HFF-Myc (cell line): ENCODE measurements at regions not wholly inside any gene's neighbourhood (a gene's known extent, or its start where the extent isn't known, plus 50 kb on each side); places are given as distances from the start of the nearest gene placed in this dataset.

Experiments
- DNase-seq: peaks from one replicate; pipeline ENCODE4 v3.0.0-alpha.2; 2011; ENCODE audit warnings: low read depth; ENCODE audit errors: extremely low read depth
- H3K4me3 ChIP-seq: replicated peaks from 2 replicates; pipeline ENCODE4 v1.5.1; 2011; ENCODE audit warnings: low read depth, mild to moderate bottlenecking, control low read depth, low read length
- TF ChIP-seq, protein P1 (sequence below): IDR thresholded peaks from 2 replicates; pipeline ENCODE4 v1.5.1; 2012; ENCODE audit warnings: mild to moderate bottlenecking, low read depth, low read length, control low read depth; ENCODE audit errors: missing control alignments

DNA sequence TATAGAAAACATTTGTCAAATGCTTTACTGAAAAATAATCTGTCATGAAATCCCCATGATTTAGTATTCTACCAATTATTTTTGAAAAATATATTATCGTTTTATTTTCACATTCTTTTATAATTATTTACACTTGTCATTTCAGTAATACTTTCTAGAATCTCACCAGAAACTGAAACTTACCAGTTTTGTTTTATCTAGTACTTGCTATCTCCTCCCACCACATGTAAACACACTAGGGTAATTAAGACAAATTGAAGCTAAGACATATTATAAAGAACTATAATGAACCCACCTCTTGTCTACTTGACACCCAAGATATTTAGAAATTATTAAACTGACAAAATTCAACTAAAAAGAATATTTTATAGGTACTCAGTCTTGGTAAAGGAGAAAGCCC, 51.5 kb upstream of the GRM3 start:
- TF ChIP-seq, protein P1, sequence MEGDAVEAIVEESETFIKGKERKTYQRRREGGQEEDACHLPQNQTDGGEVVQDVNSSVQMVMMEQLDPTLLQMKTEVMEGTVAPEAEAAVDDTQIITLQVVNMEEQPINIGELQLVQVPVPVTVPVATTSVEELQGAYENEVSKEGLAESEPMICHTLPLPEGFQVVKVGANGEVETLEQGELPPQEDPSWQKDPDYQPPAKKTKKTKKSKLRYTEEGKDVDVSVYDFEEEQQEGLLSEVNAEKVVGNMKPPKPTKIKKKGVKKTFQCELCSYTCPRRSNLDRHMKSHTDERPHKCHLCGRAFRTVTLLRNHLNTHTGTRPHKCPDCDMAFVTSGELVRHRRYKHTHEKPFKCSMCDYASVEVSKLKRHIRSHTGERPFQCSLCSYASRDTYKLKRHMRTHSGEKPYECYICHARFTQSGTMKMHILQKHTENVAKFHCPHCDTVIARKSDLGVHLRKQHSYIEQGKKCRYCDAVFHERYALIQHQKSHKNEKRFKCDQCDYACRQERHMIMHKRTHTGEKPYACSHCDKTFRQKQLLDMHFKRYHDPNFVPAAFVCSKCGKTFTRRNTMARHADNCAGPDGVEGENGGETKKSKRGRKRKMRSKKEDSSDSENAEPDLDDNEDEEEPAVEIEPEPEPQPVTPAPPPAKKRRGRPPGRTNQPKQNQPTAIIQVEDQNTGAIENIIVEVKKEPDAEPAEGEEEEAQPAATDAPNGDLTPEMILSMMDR: no peak
- no peak for DNase-seq
- H3K4me3 ChIP-seq: no peak overlapping the region

DNA sequence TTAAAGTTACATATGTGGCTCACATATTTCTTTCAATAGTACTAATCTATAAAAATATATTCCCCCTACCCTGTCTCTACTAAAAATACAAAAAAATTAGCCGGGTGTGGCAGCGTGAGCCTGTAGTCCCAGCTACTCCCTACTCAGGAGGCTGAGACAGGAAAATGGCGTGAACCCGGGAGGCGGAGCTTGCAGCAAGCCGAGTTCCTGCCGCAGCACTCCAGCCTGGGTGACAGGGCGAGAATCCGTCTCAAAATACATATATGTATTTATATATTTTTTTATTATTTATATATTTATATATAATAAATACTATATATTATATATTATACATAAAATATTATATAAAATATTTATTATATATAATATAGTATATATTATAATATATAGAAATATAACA, 69.7 kb upstream of the GRM3 start:
- H3K4me3 ChIP-seq: no peak overlapping the region
- TF ChIP-seq, protein P1: no peak
- DNase-seq: no peak

DNA sequence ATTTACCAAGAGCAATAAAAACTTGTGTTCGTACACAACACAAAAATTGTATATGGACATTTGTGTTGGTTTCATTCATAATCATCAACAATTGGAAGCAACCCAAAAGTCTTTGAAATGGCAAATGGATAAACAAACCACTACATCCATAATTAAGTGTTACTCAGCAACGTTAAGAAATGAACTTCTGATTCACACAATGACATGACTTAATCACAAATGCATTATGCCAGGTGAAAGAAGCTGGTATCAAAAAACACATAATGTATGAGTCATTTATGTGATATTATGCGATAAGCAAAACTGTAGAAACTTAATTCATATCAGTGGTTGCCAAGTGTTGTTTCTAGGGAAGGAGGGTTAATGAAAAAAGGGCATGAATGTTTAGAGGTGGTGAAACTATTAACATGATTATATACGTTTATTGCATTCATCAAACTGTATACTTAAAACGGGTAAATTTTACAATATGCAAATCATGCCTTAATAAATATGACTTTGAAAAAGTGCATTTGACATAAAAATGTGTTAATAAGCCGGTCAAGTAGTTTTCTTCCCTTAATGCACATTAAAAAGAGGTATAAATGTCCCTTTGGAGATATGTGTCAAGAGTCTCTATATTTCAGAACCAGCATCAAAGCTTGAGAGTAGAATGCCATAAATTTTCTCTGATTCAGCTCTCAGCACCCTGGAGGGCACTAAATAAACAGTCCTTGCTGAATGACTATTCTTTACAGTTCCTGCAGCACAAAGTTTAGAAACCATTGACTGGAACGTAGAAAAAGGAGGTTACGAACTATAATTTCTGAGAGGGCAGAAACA, 84.8 kb upstream of the GRM3 start:
- DNase-seq: no peak
- TF ChIP-seq, protein P1: no peak
- H3K4me3 ChIP-seq: no peak overlapping the region

GRCh38 chr7:86534641-86535040, 109.1 kb upstream of the GRM3 start:
- no peak for DNase-seq
- H3K4me3 ChIP-seq: no peak overlapping the region
- TF ChIP-seq, protein P1: no peak

- DNase-seq: no peak
Measured at GRCh38 chr7:86504229-86504628, 139.5 kb upstream of the GRM3 start.

GRCh38 chr7:86499986-86500385, 143.7 kb upstream of the GRM3 start:
- TF ChIP-seq, protein P1: no peak
- no peak overlapping the region for H3K4me3 ChIP-seq
- no peak for DNase-seq

More at GRCh38 chr7:86504229-86504628, 139.5 kb upstream of the GRM3 start:
- no peak overlapping the region for H3K4me3 ChIP-seq
- TF ChIP-seq, protein P1: no peak

- no peak overlapping the region for H3K4me3 ChIP-seq
- TF ChIP-seq, protein P1: no peak
- DNase-seq: no peak
Measured at GRCh38 chr7:86485827-86486226, 157.9 kb upstream of the GRM3 start.
